AG04449 (cell line): ENCODE measurements at regions not wholly inside any gene's neighbourhood (a gene's known extent, or its start where the extent isn't known, plus 50 kb on each side); places are given as distances from the start of the nearest gene placed in this dataset.

ENCODE experiments used
- CTCF ChIA-PET: fragments of 350-600 bp; formaldehyde crosslinking; extraction: SDS; loops from one replicate; lab custom pipeline; 2021; ENCODE audit warnings: antibody characterized with exemption; lab: Yijun Ruan, JAX
- POLR2A ChIA-PET: fragments of 400-600, 350-600 bp; formaldehyde crosslinking; extraction: SDS; loops from one replicate; lab custom pipeline; 2020; ENCODE audit warnings: antibody characterized with exemption, inconsistent platforms; lab: Yijun Ruan, JAX
- DNase-seq: peaks from one replicate; pipeline ENCODE4 v3.0.0-alpha.2; 2010; ENCODE audit warnings: low read depth, low spot score
- H3K4me3 ChIP-seq: 2 replicates; pipeline ENCODE4 v1.5.1; 2011; ENCODE audit warnings: low read depth, mild to moderate bottlenecking, control low read depth, low read length
- CTCF ChIP-seq: IDR thresholded peaks from one replicate; pipeline ENCODE4 v1.5.1; 2011; ENCODE audit warnings: mild to moderate bottlenecking, moderate library complexity, low read length, control low read depth, inconsistent platforms; ENCODE audit not compliant: insufficient read depth; ENCODE audit errors: missing control alignments

- no peak overlapping the region for H3K4me3 ChIP-seq
- POLR2A ChIA-PET, result no interaction called here
- no peak for DNase-seq
- TF ChIP-seq CTCF, result no peak
- CTCF ChIA-PET, result interaction anchor here (1.1 kb wide), 1 partner anchor 159 kb away, joined by 3 read pairs; no protein-coding TSS in a partner anchor
These were observed 51.2 kb upstream of the PALM2AKAP2 start for GRCh38 chr9:109728686-109729300.

GRCh38 chr9:109729513-109729912 lies 50.5 kb upstream of the PALM2AKAP2 start:
- TF ChIP-seq CTCF, result no peak
- ChIA-PET POLR2A (no interaction called here), CTCF (no interaction called here)
- DNase-seq, result no peak
- H3K4me3 ChIP-seq, result no peak overlapping the region
